Liver (tissue), 8 donors: ENCODE measurements at regions not wholly inside any gene's neighbourhood (a gene's known extent, or its start where the extent isn't known, plus 50 kb on each side); places are given as distances from the start of the nearest gene placed in this dataset.
"Not testable (repeated sequence)": the region's sequence is repeated elsewhere in the genome, so short reads cannot be mapped to it uniquely, and the experiment has no call there.

Source experiments
- DNase-seq: peaks from one replicate; pipeline ENCODE4 v3.0.0-alpha.2; 2017; ENCODE audit warnings: low spot score
- H3K27ac ChIP-seq, 2 donors: one replicate each; pipeline ENCODE4 v1.7.0; 2013; ENCODE audit warnings: inconsistent platforms in 2 of 2, low read length in 2 of 2, control low read depth in 1 of 2, low read depth in 1 of 2, mild to moderate bottlenecking in 1 of 2
- H3K27me3 ChIP-seq, 4 donors: one replicate each; pipeline versions ENCODE4 v1.6.1 to v1.7.0; 2013; ENCODE audit warnings: low read length in 3 of 4, inconsistent platforms in 1 of 4, mild to moderate bottlenecking in 1 of 4, moderate library complexity in 1 of 4; ENCODE audit not compliant: control insufficient read depth in 4 of 4, insufficient read depth in 4 of 4
- H3K36me3 ChIP-seq, 4 donors: one replicate each; pipeline versions ENCODE4 v1.6.1 to v1.7.0; 2013; ENCODE audit warnings: low read length in 3 of 4, mild to moderate bottlenecking in 3 of 4, low read depth in 1 of 4, moderate library complexity in 1 of 4; ENCODE audit not compliant: control insufficient read depth in 4 of 4, insufficient read depth in 3 of 4
- H3K4me1 ChIP-seq, 4 donors: one replicate each; pipeline versions ENCODE4 v1.6.1 to v1.7.0; 2013; ENCODE audit warnings: low read length in 3 of 4, mild to moderate bottlenecking in 3 of 4, moderate library complexity in 1 of 4; ENCODE audit not compliant: control insufficient read depth in 4 of 4, insufficient read depth in 4 of 4
- H3K4me3 ChIP-seq, 3 donors: one replicate each; pipeline versions ENCODE4 v1.6.1 to v1.7.0; 2013; ENCODE audit warnings: low read length in 3 of 3, control low read depth in 1 of 3, low read depth in 1 of 3, mild to moderate bottlenecking in 1 of 3
- H3K9ac ChIP-seq, 2 donors: one replicate each; pipeline ENCODE4 v1.7.0; 2013; ENCODE audit warnings: low read length in 2 of 2, mild to moderate bottlenecking in 2 of 2, moderate library complexity in 2 of 2, control low read depth in 1 of 2, low read depth in 1 of 2
- H3K9me3 ChIP-seq, 4 donors: one replicate each; pipeline versions ENCODE4 v1.6.1 to v1.7.0; 2013; ENCODE audit warnings: low read length in 3 of 4; ENCODE audit not compliant: control insufficient read depth in 4 of 4
- FOXA2 ChIP-seq: IDR thresholded peaks from 2 replicates; pipeline ENCODE4 v1.6.1; 2016; ENCODE audit warnings: antibody characterized with exemption
- GABPA ChIP-seq, 2 donors: IDR thresholded peaks in 1 of 2; conservative IDR thresholded peaks in 1 of 2; 2 replicates each; pipeline ENCODE4 v1.6.1; 2016; ENCODE audit warnings: antibody characterized with exemption in 2 of 2, mild to moderate bottlenecking in 1 of 2, moderate library complexity in 1 of 2
- HNF4G ChIP-seq: IDR thresholded peaks from 2 replicates; pipeline ENCODE4 v1.6.1; 2016; ENCODE audit warnings: antibody characterized with exemption
- JUND ChIP-seq, 2 donors: IDR thresholded peaks; 2 replicates each; pipeline ENCODE4 v1.6.1; 2016; ENCODE audit warnings: antibody characterized with exemption in 2 of 2
- RXRA ChIP-seq, 2 donors: IDR thresholded peaks; 2 replicates each; pipeline ENCODE4 v1.6.1; 2017 to 2018; ENCODE audit warnings: antibody characterized with exemption in 2 of 2, mild to moderate bottlenecking in 1 of 2
- SP1 ChIP-seq: IDR thresholded peaks from 2 replicates; pipeline ENCODE4 v1.6.1; 2018; ENCODE audit warnings: antibody characterized with exemption, mild to moderate bottlenecking
- TAF1 ChIP-seq: conservative IDR thresholded peaks from 2 replicates; pipeline ENCODE4 v1.6.1; 2016; ENCODE audit warnings: antibody characterized with exemption, mild to moderate bottlenecking
- YY1 ChIP-seq: IDR thresholded peaks from 2 replicates; pipeline ENCODE4 v1.6.1; 2016; ENCODE audit warnings: antibody characterized with exemption, mild to moderate bottlenecking
- WGBS: extraction: QIAGEN DNeasy Blood & Tissue Kit; methylation state at CpG from one replicate; pipeline ENCODE4 v1.1.7; 2013; 5-methylcytosine and 5-hydroxymethylcytosine counted together
- TF ChIP-seq, protein P1 (sequence below): IDR thresholded peaks from 2 replicates; pipeline ENCODE4 v1.6.1; 2016; ENCODE audit warnings: antibody characterized with exemption
- TF ChIP-seq, protein P2 (sequence below): IDR thresholded peaks from 2 replicates; pipeline ENCODE4 v1.6.1; 2016; ENCODE audit warnings: antibody characterized with exemption, mild to moderate bottlenecking
- TF ChIP-seq, protein P3 (sequence below): fragments of 150-350 bp; IDR thresholded peaks from 2 replicates; pipeline ENCODE4 v1.5.1; 2017; ENCODE audit warnings: improper control_type of control experiment, low read depth, low read length; ENCODE audit not compliant: missing input control
- donor health status: healthy.
- donor health status: healthy.
- donor health status: healthy.
- donor health status: healthy.
- donor health status: healthy.

DNA sequence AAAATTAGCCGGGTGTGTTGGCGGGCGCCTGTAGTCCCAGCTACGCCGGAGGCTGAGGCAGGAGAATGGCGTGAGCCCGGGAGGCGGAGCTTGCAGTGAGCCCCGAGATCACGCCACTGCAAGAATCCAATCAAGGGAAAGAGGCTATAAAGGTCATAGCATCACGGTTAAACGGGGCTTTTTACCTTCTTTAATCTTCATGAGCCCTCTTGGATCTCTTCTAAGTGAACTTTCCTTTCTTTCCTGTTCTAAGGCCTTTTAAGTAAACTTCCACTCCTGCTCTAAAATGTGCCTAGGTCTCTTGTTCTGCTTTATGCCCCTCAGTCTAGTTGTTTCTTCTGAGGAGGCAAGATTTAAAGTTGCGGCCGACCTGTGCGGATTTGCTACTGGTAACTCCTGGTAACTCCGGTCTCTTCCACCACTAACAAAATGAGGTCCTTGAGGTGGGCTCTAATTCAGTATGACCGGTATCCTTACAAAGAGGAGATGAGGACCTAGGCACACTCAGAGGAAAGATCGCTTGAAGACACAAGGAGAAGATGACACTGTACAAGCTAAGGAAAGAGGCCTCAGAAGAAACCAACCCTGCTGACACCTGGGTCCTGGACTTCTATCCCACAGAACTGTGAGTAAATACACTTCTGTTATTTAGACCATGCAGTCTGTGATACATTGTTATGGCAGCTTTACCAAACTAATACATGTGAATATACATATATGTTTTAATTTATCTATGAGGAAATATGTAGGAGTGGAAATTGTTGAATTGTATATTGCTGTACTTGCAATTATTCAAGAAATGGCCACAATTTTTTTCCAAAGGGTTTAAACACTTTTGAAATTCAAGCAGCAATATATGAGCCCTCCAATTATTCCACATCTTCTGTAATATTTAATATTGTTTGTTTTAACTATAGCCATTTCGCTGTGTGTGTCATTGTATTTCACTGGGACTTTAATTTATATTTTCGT is 331.5 kb upstream of the CNTNAP2 start (continued):
- TF ChIP-seq, protein P1, sequence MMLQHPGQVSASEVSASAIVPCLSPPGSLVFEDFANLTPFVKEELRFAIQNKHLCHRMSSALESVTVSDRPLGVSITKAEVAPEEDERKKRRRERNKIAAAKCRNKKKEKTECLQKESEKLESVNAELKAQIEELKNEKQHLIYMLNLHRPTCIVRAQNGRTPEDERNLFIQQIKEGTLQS: no peak
- TF ChIP-seq YY1: no peak
- no peak for TF ChIP-seq TAF1
- no peak for TF ChIP-seq RXRA (IDR thresholded peaks at IDR 0.05)
- TF ChIP-seq HNF4G: no peak

DNA sequence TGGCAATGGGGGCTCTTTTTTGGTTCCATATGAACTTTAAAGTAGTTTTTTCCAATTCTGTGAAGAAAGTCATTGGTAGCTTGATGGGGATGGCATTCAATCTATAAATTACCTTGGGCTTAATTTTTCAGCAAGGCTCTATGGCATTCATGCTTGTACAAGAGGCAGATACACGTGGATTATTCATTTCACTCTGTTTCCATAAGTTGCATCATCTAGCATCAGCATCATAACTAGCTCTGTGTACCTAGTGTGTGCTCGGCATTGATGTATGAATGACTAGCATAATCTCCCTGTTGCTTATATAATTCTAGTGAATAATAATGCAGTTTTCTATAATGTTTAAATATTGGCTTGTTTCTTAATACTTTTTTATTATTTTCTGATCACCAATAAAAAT is 335.2 kb upstream of the CNTNAP2 start:
- not testable (repeated sequence) for H3K9me3 ChIP-seq, H3K9ac ChIP-seq

DNA sequence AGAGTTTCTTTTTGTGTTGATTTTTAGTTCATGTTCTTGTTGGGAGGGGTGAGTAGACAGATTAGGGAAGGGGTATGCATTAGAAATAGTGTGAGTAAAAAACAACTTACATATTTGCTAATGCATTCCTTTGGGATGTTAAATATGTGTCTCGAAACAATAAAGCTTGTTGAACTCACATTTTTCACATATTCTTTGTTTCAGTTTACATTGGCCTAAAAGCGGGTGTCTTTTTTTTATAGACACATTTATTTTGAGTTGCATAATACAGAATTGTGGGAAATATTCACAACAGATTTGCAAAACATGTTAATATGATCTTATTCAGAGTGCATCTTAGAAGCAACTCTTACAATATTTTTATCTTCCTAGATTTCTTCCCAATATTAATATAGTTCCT is 337.5 kb upstream of the CNTNAP2 start:
- H3K4me3 ChIP-seq: no peak overlapping the region
- H3K36me3 ChIP-seq: no peaks in the 10 kb centered on the region
- no peak overlapping the region for H3K9ac ChIP-seq
- no peak overlapping the region for H3K27ac ChIP-seq
- TF ChIP-seq FOXA2 (no peak), TAF1 (no peak), GABPA (IDR thresholded peaks at IDR 0.05 in 1 of 2, conservative IDR thresholded peaks at IDR 0.05 in 1 of 2) (no peak), JUND (IDR thresholded peaks at IDR 0.05) (no peak)
- no peaks in the 10 kb centered on the region for H3K27me3 ChIP-seq
- no peaks in the 10 kb centered on the region for H3K4me1 ChIP-seq
- H3K9me3 ChIP-seq: no peaks in the 10 kb centered on the region
- no peak for DNase-seq
- 66% methylated on average over 2 of the region's 2 CpGs for WGBS

More for the DNA sequence above, 335.2 kb upstream of the CNTNAP2 start:
- not testable (repeated sequence) for H3K36me3 ChIP-seq, H3K27me3 ChIP-seq, H3K27ac ChIP-seq, H3K4me1 ChIP-seq, H3K4me3 ChIP-seq, DNase-seq
- 54% methylated on average over 2 of the region's 2 CpGs for WGBS

DNA sequence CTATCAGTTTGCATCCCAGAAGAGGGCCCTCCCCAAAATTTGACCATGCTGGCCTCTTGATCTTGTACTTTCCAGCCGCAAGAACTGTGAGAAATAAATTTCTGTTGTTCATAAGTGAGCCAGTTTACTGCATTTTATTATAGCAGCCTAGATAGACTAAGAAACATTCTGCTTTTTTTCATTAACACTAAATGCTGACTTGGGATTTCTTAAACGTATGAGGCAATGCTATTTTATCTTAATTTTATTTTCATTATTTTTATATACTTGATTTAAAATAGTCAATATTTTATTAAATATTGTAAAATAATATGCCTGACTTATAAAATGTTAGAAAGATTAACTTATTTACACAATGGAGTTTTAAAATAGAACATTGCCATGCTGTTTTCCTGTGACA is 341.8 kb upstream of the CNTNAP2 start:
- Histone ChIP-seq H3K4me1 (no peaks in the 10 kb centered on the region), H3K27ac (no peak overlapping the region), H3K9ac (no peak overlapping the region), H3K4me3 (no peak overlapping the region), H3K9me3 (no peaks in the 10 kb centered on the region), H3K27me3 (no peaks in the 10 kb centered on the region), H3K36me3 (no peaks in the 10 kb centered on the region)
- WGBS: 75% methylated on average over 2 of the region's 2 CpGs
- DNase-seq: no peak
- TF ChIP-seq, protein P2, sequence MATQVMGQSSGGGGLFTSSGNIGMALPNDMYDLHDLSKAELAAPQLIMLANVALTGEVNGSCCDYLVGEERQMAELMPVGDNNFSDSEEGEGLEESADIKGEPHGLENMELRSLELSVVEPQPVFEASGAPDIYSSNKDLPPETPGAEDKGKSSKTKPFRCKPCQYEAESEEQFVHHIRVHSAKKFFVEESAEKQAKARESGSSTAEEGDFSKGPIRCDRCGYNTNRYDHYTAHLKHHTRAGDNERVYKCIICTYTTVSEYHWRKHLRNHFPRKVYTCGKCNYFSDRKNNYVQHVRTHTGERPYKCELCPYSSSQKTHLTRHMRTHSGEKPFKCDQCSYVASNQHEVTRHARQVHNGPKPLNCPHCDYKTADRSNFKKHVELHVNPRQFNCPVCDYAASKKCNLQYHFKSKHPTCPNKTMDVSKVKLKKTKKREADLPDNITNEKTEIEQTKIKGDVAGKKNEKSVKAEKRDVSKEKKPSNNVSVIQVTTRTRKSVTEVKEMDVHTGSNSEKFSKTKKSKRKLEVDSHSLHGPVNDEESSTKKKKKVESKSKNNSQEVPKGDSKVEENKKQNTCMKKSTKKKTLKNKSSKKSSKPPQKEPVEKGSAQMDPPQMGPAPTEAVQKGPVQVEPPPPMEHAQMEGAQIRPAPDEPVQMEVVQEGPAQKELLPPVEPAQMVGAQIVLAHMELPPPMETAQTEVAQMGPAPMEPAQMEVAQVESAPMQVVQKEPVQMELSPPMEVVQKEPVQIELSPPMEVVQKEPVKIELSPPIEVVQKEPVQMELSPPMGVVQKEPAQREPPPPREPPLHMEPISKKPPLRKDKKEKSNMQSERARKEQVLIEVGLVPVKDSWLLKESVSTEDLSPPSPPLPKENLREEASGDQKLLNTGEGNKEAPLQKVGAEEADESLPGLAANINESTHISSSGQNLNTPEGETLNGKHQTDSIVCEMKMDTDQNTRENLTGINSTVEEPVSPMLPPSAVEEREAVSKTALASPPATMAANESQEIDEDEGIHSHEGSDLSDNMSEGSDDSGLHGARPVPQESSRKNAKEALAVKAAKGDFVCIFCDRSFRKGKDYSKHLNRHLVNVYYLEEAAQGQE: no peak
- TF ChIP-seq YY1: no peak
- TF ChIP-seq, protein P3, sequence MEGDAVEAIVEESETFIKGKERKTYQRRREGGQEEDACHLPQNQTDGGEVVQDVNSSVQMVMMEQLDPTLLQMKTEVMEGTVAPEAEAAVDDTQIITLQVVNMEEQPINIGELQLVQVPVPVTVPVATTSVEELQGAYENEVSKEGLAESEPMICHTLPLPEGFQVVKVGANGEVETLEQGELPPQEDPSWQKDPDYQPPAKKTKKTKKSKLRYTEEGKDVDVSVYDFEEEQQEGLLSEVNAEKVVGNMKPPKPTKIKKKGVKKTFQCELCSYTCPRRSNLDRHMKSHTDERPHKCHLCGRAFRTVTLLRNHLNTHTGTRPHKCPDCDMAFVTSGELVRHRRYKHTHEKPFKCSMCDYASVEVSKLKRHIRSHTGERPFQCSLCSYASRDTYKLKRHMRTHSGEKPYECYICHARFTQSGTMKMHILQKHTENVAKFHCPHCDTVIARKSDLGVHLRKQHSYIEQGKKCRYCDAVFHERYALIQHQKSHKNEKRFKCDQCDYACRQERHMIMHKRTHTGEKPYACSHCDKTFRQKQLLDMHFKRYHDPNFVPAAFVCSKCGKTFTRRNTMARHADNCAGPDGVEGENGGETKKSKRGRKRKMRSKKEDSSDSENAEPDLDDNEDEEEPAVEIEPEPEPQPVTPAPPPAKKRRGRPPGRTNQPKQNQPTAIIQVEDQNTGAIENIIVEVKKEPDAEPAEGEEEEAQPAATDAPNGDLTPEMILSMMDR: no peak
- TF ChIP-seq RXRA (IDR thresholded peaks at IDR 0.05): no peak
- no peak for TF ChIP-seq SP1
